SK-N-MC (cell line): ENCODE measurements at regions not wholly inside any gene's neighbourhood (a gene's known extent, or its start where the extent isn't known, plus 50 kb on each side); places are given as distances from the start of the nearest gene placed in this dataset.
"Not testable (repeated sequence)": the region's sequence is repeated elsewhere in the genome, so short reads cannot be mapped to it uniquely, and the experiment has no call there.

Experiments used
- DNase-seq: peaks from one replicate; pipeline ENCODE4 v3.0.0-alpha.2; 2011; ENCODE audit warnings: low read depth, low spot score
- H3K27ac ChIP-seq: fragments of 200-600 bp; sonication (generic); 2 replicates; pipeline ENCODE4 v1.5.1; 2016; ENCODE audit warnings: mixed run types
- H3K36me3 ChIP-seq: fragments of 200-600 bp; sonication (generic); 2 replicates; pipeline ENCODE4 v1.6.1; 2017; ENCODE audit warnings: antibody characterized with exemption, low read length, mixed read lengths; ENCODE audit not compliant: insufficient read depth
- H3K4me3 ChIP-seq: fragments of 200-600 bp; sonication (generic); 2 replicates; pipeline ENCODE4 v1.5.1; 2016
- H3K9ac ChIP-seq: fragments of 200-600 bp; sonication (generic); 2 replicates; pipeline ENCODE4 v1.8.0; 2017; ENCODE audit warnings: mixed run types, mixed read lengths; ENCODE audit not compliant: insufficient read length
- H3K9me3 ChIP-seq: fragments of 200-600 bp; sonication (generic); 2 replicates; pipeline ENCODE4 v1.6.1; 2017; ENCODE audit warnings: low read depth, mild to moderate bottlenecking, antibody characterized with exemption, low read length, moderate library complexity, mixed read lengths
- EZH2 ChIP-seq: fragments of 200-600 bp; sonication (generic); IDR thresholded peaks from one replicate; pipeline ENCODE4 v1.6.1; 2017; ENCODE audit warnings: antibody characterized with exemption
- FOXP2 ChIP-seq: optimal IDR thresholded peaks from 2 replicates; pipeline ENCODE3; 2011; ENCODE audit warnings: mild to moderate bottlenecking, moderate library complexity; ENCODE audit not compliant: insufficient read depth; ENCODE audit errors: extremely low read length, control extremely low read depth
- POLR2AphosphoS5 ChIP-seq: IDR thresholded peaks from 2 replicates; pipeline ENCODE4 v1.6.1; 2012; ENCODE audit warnings: mild to moderate bottlenecking, low read depth, low read length, borderline replicate concordance

GRCh38 chr6:55082021-55082420, 92.3 kb upstream of the HCRTR2 start:
- no peak for DNase-seq
- Histone ChIP-seq H3K9me3 (no peaks in the 10 kb centered on the region; the same call in 1 of the 2 replicates), H3K27ac (no peak overlapping the region), H3K36me3 (no peaks in the 10 kb centered on the region), H3K4me3 (no peak overlapping the region), H3K9ac (no peak overlapping the region)
- TF ChIP-seq FOXP2: no peak
- TF ChIP-seq POLR2AphosphoS5: no peak
- no peak for TF ChIP-seq EZH2

- not testable (repeated sequence) for H3K9ac ChIP-seq, H3K27ac ChIP-seq, H3K4me3 ChIP-seq, H3K9me3 ChIP-seq, H3K36me3 ChIP-seq, DNase-seq
Observed at GRCh38 chr6:55088011-55088410, 86.3 kb upstream of the HCRTR2 start.

- Histone ChIP-seq H3K9ac (no peak overlapping the region), H3K4me3 (no peak overlapping the region), H3K9me3 (no peaks in the 10 kb centered on the region; the same call in 1 of the 2 replicates), H3K27ac (no peak overlapping the region), H3K36me3 (no peaks in the 10 kb centered on the region)
- TF ChIP-seq FOXP2: no peak
- TF ChIP-seq EZH2: no peak
- TF ChIP-seq POLR2AphosphoS5: no peak
- DNase-seq: no peak
Observed at GRCh38 chr6:55088902-55089301, 85.4 kb upstream of the HCRTR2 start.

GRCh38 chr6:55089325-55089724, 85.0 kb upstream of the HCRTR2 start:
- Histone ChIP-seq H3K9me3 (no peaks in the 10 kb centered on the region; the same call in 1 of the 2 replicates), H3K27ac (no peak overlapping the region), H3K36me3 (no peaks in the 10 kb centered on the region), H3K9ac (no peak overlapping the region), H3K4me3 (no peak overlapping the region)
- no peak for DNase-seq
- TF ChIP-seq EZH2 (no peak), FOXP2 (no peak), POLR2AphosphoS5 (no peak)

- TF ChIP-seq FOXP2 (no peak), POLR2AphosphoS5 (no peak), EZH2 (no peak)
- Histone ChIP-seq H3K36me3 (no peaks in the 10 kb centered on the region), H3K9ac (no peak overlapping the region), H3K9me3 (no peaks in the 10 kb centered on the region), H3K27ac (no peak overlapping the region), H3K4me3 (no peak overlapping the region)
- DNase-seq: no peak
Observed at GRCh38 chr6:55100686-55101085, 73.6 kb upstream of the HCRTR2 start.

GRCh38 chr6:55101157-55101556, 73.2 kb upstream of the HCRTR2 start:
- TF ChIP-seq POLR2AphosphoS5 (no peak), FOXP2 (no peak), EZH2 (no peak)
- Histone ChIP-seq H3K36me3 (no peaks in the 10 kb centered on the region), H3K9ac (no peak overlapping the region), H3K27ac (no peak overlapping the region), H3K9me3 (no peaks in the 10 kb centered on the region), H3K4me3 (no peak overlapping the region)
- DNase-seq: no peak

GRCh38 chr6:55108134-55109130, 65.9 kb upstream of the HCRTR2 start:
- H3K36me3 ChIP-seq: no peaks in the 10 kb centered on the region
- peak overlapping the region; percentile 54 for H3K9ac ChIP-seq
- peak overlapping the region; percentile 86 for H3K27ac ChIP-seq
- H3K9me3 ChIP-seq: no peaks in the 10 kb centered on the region
- H3K4me3 ChIP-seq: peak overlapping the region; percentile 72
- TF ChIP-seq FOXP2: no peak
- peak; percentile 44 for TF ChIP-seq POLR2AphosphoS5
- peak; percentile 80 for DNase-seq

- Histone ChIP-seq H3K27ac (no peak overlapping the region), H3K4me3 (no peak overlapping the region), H3K36me3 (no peaks in the 10 kb centered on the region), H3K9ac (no peak overlapping the region), H3K9me3 (no peaks in the 10 kb centered on the region)
- no peak for TF ChIP-seq FOXP2
- no peak for TF ChIP-seq POLR2AphosphoS5
- TF ChIP-seq EZH2: no peak
- DNase-seq: no peak
Observed at GRCh38 chr6:55117267-55117666, 57.0 kb upstream of the HCRTR2 start.

- H3K4me3 ChIP-seq, H3K9ac ChIP-seq, H3K9me3 ChIP-seq, H3K27ac ChIP-seq, DNase-seq, H3K36me3 ChIP-seq: not testable (repeated sequence)
Observed at GRCh38 chr6:55124241-55124640, 50.1 kb upstream of the HCRTR2 start.
